LoVo (cell line): ENCODE measurements at regions not wholly inside any gene's neighbourhood (a gene's known extent, or its start where the extent isn't known, plus 50 kb on each side); places are given as distances from the start of the nearest gene placed in this dataset.
"Not testable (repeated sequence)": the region's sequence is repeated elsewhere in the genome, so short reads cannot be mapped to it uniquely, and the experiment has no call there.

Experiments
- DNase-seq: peaks from one replicate; pipeline ENCODE4 v3.0.0-alpha.2; 2016; ENCODE audit warnings: low spot score

GRCh38 chr11:87539596-87539995, 501.9 kb downstream of the TMEM135 start:
- DNase-seq: no peak

GRCh38 chr11:87536565-87536964, 498.8 kb downstream of the TMEM135 start:
- DNase-seq: no peak

GRCh38 chr11:87536016-87536415, 498.3 kb downstream of the TMEM135 start:
- DNase-seq: no peak

- DNase-seq: no peak
Measured at GRCh38 chr11:87535513-87535912, 497.8 kb downstream of the TMEM135 start.

- not testable (repeated sequence) for DNase-seq
Measured at GRCh38 chr11:87531835-87532234, 494.1 kb downstream of the TMEM135 start.

- DNase-seq: no peak
Measured at GRCh38 chr11:87529486-87529885, 491.8 kb downstream of the TMEM135 start.

- no peak for DNase-seq
Measured at GRCh38 chr11:87528752-87529151, 491.0 kb downstream of the TMEM135 start.

- no peak for DNase-seq
Measured at GRCh38 chr11:87523276-87523675, 485.5 kb downstream of the TMEM135 start.

- no peak for DNase-seq
Measured at GRCh38 chr11:87518266-87518665, 480.5 kb downstream of the TMEM135 start.

- no peak for DNase-seq
Measured at GRCh38 chr11:87517351-87517750, 479.6 kb downstream of the TMEM135 start.

- not testable (repeated sequence) for DNase-seq
Measured at GRCh38 chr11:87507722-87508121, 470.0 kb downstream of the TMEM135 start.

GRCh38 chr11:87506946-87507345, 469.2 kb downstream of the TMEM135 start:
- DNase-seq: not testable (repeated sequence)

- no peak for DNase-seq
Measured at GRCh38 chr11:87501388-87501787, 463.7 kb downstream of the TMEM135 start.

- not testable (repeated sequence) for DNase-seq
Measured at GRCh38 chr11:87494936-87495335, 457.2 kb downstream of the TMEM135 start.

- not testable (repeated sequence) for DNase-seq
Measured at GRCh38 chr11:87494026-87494425, 456.3 kb downstream of the TMEM135 start.

- no peak for DNase-seq
Measured at GRCh38 chr11:87493516-87493915, 455.8 kb downstream of the TMEM135 start.

- DNase-seq: no peak
Measured at GRCh38 chr11:87491381-87491780, 453.6 kb downstream of the TMEM135 start.

- DNase-seq: no peak
Measured at GRCh38 chr11:87490671-87491070, 452.9 kb downstream of the TMEM135 start.

GRCh38 chr11:87484566-87484965, 446.8 kb downstream of the TMEM135 start:
- no peak for DNase-seq

- no peak for DNase-seq
Measured at GRCh38 chr11:87477321-87477720, 439.6 kb downstream of the TMEM135 start.

GRCh38 chr11:87473174-87473573, 435.4 kb downstream of the TMEM135 start:
- peak; percentile 7 for DNase-seq

GRCh38 chr11:87466223-87466622, 428.5 kb downstream of the TMEM135 start:
- DNase-seq: no peak

GRCh38 chr11:87465716-87466115, 428.0 kb downstream of the TMEM135 start:
- DNase-seq: no peak

- peak; percentile 46 for DNase-seq
Measured at GRCh38 chr11:87463486-87464102, 425.9 kb downstream of the TMEM135 start.
